Psoas muscle (tissue), 7 donors: ENCODE measurements at regions not wholly inside any gene's neighbourhood (a gene's known extent, or its start where the extent isn't known, plus 50 kb on each side); places are given as distances from the start of the nearest gene placed in this dataset.

Experiments
- ATAC-seq, 4 donors: fragments of 200-7000 bp; cut with Tn5 transposase; one replicate each; pipeline ENCODE4 v1.9.1; 2020; ENCODE audit warnings: moderate library complexity in 3 of 4, mild to moderate bottlenecking in 2 of 4
- DNase-seq, 2 donors: peaks; one replicate each; pipeline ENCODE4 v3.0.0-alpha.2; 2020
- H3K27ac ChIP-seq: fragments of 200-600 bp; one replicate; pipeline ENCODE4 v1.8.0; 2022
- H3K27me3 ChIP-seq, 3 donors: fragments of 200-600 bp in 1 of 3; one replicate each; pipeline versions ENCODE4 v1.6.1 to v1.8.0; 2013 to 2022; ENCODE audit warnings: low read length in 2 of 3, mild to moderate bottlenecking in 2 of 3, moderate library complexity in 1 of 3; ENCODE audit not compliant: insufficient read depth in 3 of 3
- H3K36me3 ChIP-seq, 2 donors: fragments of 200-600 bp in 1 of 2; one replicate each; pipeline versions ENCODE4 v1.6.1 to v1.8.0; 2013 to 2022; ENCODE audit warnings: low read depth in 1 of 2, mild to moderate bottlenecking in 1 of 2, moderate library complexity in 1 of 2; ENCODE audit not compliant: insufficient read depth in 1 of 2
- H3K4me1 ChIP-seq: fragments of 200-600 bp; one replicate; pipeline ENCODE4 v1.8.0; 2022
- H3K4me3 ChIP-seq: fragments of 200-600 bp; one replicate; pipeline ENCODE4 v1.8.0; 2022; ENCODE audit warnings: mild to moderate bottlenecking
- H3K9me3 ChIP-seq: fragments of 200-600 bp; one replicate; pipeline ENCODE4 v1.8.0; 2022
- CTCF ChIP-seq: fragments of 200-600 bp; IDR thresholded peaks from one replicate; pipeline ENCODE4 v1.8.0; 2022; ENCODE audit warnings: antibody characterized with exemption
- WGBS, 3 donors: extraction: QIAGEN DNeasy Blood & Tissue Kit; methylation state at CpG; one replicate each; pipeline versions ENCODE4 v1.1.6 to v1.1.7; 2013; 5-methylcytosine and 5-hydroxymethylcytosine counted together
- intact Hi-C, 2 donors: fragments of 100-400 bp; cut with DNase I; formaldehyde crosslinking; loops; one replicate each; pipeline versions ENCODE4 v1.11.0 to v1.14.2; 2022
- donor health status: healthy with polysubstance abuse.
- donor health status: DM: no; HTN: no; CAD: no; lungs with moderate emphysema.
- donor health status: Bipolar disorder and iron deficiency.
- donor health status: healthy.
- donor health status: DM: yes; HTN: yes; CAD: no.
- donor health status: DM: no; HTN: no; CAD: no.
- donor health status: DM: yes; HTN: yes; CAD: no.

GRCh38 chr4:33711826-33712225, 2532.5 kb downstream of the ARAP2 start:
- TF ChIP-seq CTCF: no peak
- intact Hi-C loops: no loop called here
- no peak for ATAC-seq
- Histone ChIP-seq H3K9me3 (no peaks in the 10 kb centered on the region), H3K27ac (no peak overlapping the region), H3K4me1 (no peaks in the 10 kb centered on the region), H3K36me3 (no peaks in the 10 kb centered on the region), H3K27me3 (no peaks in the 10 kb centered on the region), H3K4me3 (no peak overlapping the region)
- DNase-seq: no peak

GRCh38 chr4:33714971-33715370, 2529.3 kb downstream of the ARAP2 start:
- DNase-seq: no peak
- ATAC-seq: no peak
- WGBS, 3 donors: 86 to 92% (median 90%) methylated on average over 1 of the region's 1 CpG
- H3K27me3 ChIP-seq: no peaks in the 10 kb centered on the region
- H3K4me1 ChIP-seq: no peaks in the 10 kb centered on the region
- H3K27ac ChIP-seq: no peak overlapping the region
- intact Hi-C loops: no loop called here
- no peak overlapping the region for H3K4me3 ChIP-seq
- no peaks in the 10 kb centered on the region for H3K9me3 ChIP-seq
- no peak for TF ChIP-seq CTCF
- no peaks in the 10 kb centered on the region for H3K36me3 ChIP-seq

DNA sequence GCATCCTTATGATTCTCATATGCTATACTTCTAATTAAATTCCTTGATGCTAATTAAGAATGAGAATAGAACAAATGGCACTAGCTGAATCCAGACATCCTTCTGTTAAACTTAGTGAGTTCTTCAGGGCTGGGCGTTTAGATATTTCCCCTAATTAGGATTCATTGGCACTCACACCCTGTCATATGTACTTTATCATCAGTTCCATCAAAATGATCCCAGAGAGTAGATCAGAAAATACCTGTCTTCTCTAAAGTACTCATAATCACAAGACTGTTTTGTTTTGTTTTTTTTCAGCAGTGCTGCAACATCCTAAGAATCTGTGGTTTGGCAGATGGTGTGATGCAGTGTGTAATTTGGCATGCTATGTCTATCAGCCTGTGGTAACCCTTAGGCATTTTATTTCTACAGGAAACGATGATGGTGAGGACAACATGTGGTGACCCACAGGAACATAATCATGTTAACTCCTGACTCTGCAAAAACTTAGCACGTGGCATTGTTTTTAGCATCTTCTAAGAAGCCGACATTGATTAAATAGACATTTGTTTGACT, 2528.4 kb downstream of the ARAP2 start:
- intact Hi-C loops: no loop called here
- no peak for ATAC-seq

GRCh38 chr4:33722254-33722653, 2522.1 kb downstream of the ARAP2 start:
- WGBS, 3 donors: 68 to 88% (median 77%) methylated on average over 2 of the region's 2 CpGs
- Histone ChIP-seq H3K4me3 (no peak overlapping the region), H3K27ac (no peak overlapping the region), H3K27me3 (no peaks in the 10 kb centered on the region), H3K36me3 (no peaks in the 10 kb centered on the region), H3K9me3 (no peaks in the 10 kb centered on the region), H3K4me1 (no peaks in the 10 kb centered on the region)
- intact Hi-C loops: no loop called here
- no peak for TF ChIP-seq CTCF
- no peak for DNase-seq
- ATAC-seq: no peak

More for the DNA sequence above, 2528.4 kb downstream of the ARAP2 start:
- Histone ChIP-seq H3K4me3 (no peak overlapping the region), H3K4me1 (no peaks in the 10 kb centered on the region), H3K9me3 (no peaks in the 10 kb centered on the region), H3K36me3 (no peaks in the 10 kb centered on the region), H3K27ac (no peak overlapping the region), H3K27me3 (no peaks in the 10 kb centered on the region)
- no peak for DNase-seq
- WGBS, 3 donors: 28 to 37% (median 31%) methylated on average over 4 of the region's 4 CpGs
- no peak for TF ChIP-seq CTCF

- DNase-seq (no peak), ATAC-seq (no peak)
- no peaks in the 10 kb centered on the region for H3K27me3 ChIP-seq
- H3K4me3 ChIP-seq: no peak overlapping the region
- WGBS, 3 donors: 27 to 47% (median 33%) methylated on average over 7 of the region's 7 CpGs
- no peak overlapping the region for H3K27ac ChIP-seq
- TF ChIP-seq CTCF: no peak
- no peaks in the 10 kb centered on the region for H3K9me3 ChIP-seq
- no peaks in the 10 kb centered on the region for H3K4me1 ChIP-seq
- H3K36me3 ChIP-seq: no peaks in the 10 kb centered on the region
- intact Hi-C loops: no loop called here
Measured at GRCh38 chr4:33722800-33723516, 2521.4 kb downstream of the ARAP2 start.
